MCF 10A (cell line): ENCODE measurements at regions not wholly inside any gene's neighbourhood (a gene's known extent, or its start where the extent isn't known, plus 50 kb on each side); places are given as distances from the start of the nearest gene placed in this dataset.

Source experiments
- BruUV-seq: library from RNA; stranded (reverse); fragments of 400-500 nt; replicated peaks from 2 replicates; lab custom pipeline; 2021; lab: Mats Ljungman, UMichigan
- CTCF ChIA-PET: fragments of 300-600 bp; sonication (Branson Sonifier 250); formaldehyde crosslinking; extraction: SDS; loops from one replicate; lab custom pipeline; 2021; ENCODE audit warnings: antibody characterized with exemption, inconsistent platforms; lab: Yijun Ruan, JAX
- POLR2A ChIA-PET: fragments of 300-600, 350-650 bp; sonication (Branson Sonifier 250); formaldehyde crosslinking; extraction: SDS; loops from one replicate; lab custom pipeline; 2020; ENCODE audit warnings: antibody characterized with exemption, inconsistent platforms; lab: Yijun Ruan, JAX
- DNase-seq: peaks from one replicate; pipeline ENCODE4 v3.0.0-alpha.2; 2018; ENCODE audit not compliant: unreplicated experiment
- H3K27ac Mint-ChIP-seq: one replicate; pipeline ENCODE4 v1.8.0; 2022; ENCODE audit warnings: mild to moderate bottlenecking, low read depth, mixed read lengths; ENCODE audit not compliant: unreplicated experiment
- H3K27me3 Mint-ChIP-seq: one replicate; pipeline ENCODE4 v1.8.0; 2022; ENCODE audit warnings: mixed read lengths; ENCODE audit not compliant: insufficient read depth, unreplicated experiment
- H3K36me3 Mint-ChIP-seq: one replicate; pipeline ENCODE4 v1.8.0; 2022; ENCODE audit warnings: mild to moderate bottlenecking, moderate library complexity, mixed read lengths; ENCODE audit not compliant: insufficient read depth, unreplicated experiment
- H3K4me1 Mint-ChIP-seq: one replicate; pipeline ENCODE4 v1.8.0; 2022; ENCODE audit warnings: mixed read lengths; ENCODE audit not compliant: insufficient read depth, unreplicated experiment
- H3K4me3 Mint-ChIP-seq: one replicate; pipeline ENCODE4 v1.8.0; 2022; ENCODE audit warnings: mild to moderate bottlenecking, moderate library complexity, mixed read lengths; ENCODE audit not compliant: unreplicated experiment
- H3K9me3 Mint-ChIP-seq: one replicate; pipeline ENCODE4 v1.8.0; 2022; ENCODE audit warnings: mixed read lengths; ENCODE audit not compliant: unreplicated experiment
- intact Hi-C: fragments of 100-400 bp; cut with micrococcal nuclease; formaldehyde crosslinking; loops from 2 replicates; pipeline ENCODE4 v1.14.1; 2022
- TF ChIP-seq, protein P1 (sequence below): fragments of 200-600 bp; IDR thresholded peaks from one replicate; pipeline ENCODE4 v1.8.0; 2022; ENCODE audit warnings: antibody characterized with exemption, mild to moderate bottlenecking; ENCODE audit not compliant: unreplicated experiment

DNA sequence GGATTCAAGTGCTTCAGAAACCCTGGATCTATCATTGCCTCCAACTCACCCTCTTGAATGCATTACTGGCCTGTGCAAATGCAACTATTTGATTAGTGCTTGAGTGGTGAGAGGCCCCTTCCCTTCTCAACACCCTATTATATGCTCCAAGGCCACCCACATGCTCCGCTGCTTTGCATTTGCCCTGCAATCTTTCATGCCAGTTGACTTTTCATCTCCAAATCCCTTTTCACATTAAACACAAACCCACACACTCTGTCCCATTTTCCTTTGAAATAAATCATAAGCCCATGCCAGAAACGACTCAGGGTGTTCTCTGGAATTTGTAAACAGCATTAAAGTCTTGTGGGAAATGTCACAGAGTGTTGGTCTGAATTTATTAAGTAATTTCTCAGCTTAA, 78.9 kb upstream of the CTTNBP2NL start:
- H3K9me3 Mint-ChIP-seq, result no peaks in the 10 kb centered on the region
- ChIA-PET CTCF (interaction anchor here (1.7 to 2.0 kb wide), 2 partner anchors 19 to 53 kb away, joined by 7 read pairs; no protein-coding TSS in a partner anchor), POLR2A (no interaction called here)
- H3K27me3 Mint-ChIP-seq, result no peaks in the 10 kb centered on the region
- intact Hi-C loops, result loop anchor here (5.0 kb wide), 1 partner anchor 300 kb away; the partner anchor contains the start of genes CAPZA1 and ST7L
- BruUV-seq, result no TSS peak
- peaks cover 23% of the 10 kb centered on the region for H3K4me1 Mint-ChIP-seq
- no peak overlapping the region for H3K27ac Mint-ChIP-seq
- TF ChIP-seq, protein P1, sequence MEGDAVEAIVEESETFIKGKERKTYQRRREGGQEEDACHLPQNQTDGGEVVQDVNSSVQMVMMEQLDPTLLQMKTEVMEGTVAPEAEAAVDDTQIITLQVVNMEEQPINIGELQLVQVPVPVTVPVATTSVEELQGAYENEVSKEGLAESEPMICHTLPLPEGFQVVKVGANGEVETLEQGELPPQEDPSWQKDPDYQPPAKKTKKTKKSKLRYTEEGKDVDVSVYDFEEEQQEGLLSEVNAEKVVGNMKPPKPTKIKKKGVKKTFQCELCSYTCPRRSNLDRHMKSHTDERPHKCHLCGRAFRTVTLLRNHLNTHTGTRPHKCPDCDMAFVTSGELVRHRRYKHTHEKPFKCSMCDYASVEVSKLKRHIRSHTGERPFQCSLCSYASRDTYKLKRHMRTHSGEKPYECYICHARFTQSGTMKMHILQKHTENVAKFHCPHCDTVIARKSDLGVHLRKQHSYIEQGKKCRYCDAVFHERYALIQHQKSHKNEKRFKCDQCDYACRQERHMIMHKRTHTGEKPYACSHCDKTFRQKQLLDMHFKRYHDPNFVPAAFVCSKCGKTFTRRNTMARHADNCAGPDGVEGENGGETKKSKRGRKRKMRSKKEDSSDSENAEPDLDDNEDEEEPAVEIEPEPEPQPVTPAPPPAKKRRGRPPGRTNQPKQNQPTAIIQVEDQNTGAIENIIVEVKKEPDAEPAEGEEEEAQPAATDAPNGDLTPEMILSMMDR, result no peak
- no peaks in the 10 kb centered on the region for H3K36me3 Mint-ChIP-seq
- no peak for DNase-seq
- no peak overlapping the region for H3K4me3 Mint-ChIP-seq

GRCh38 chr1:112317611-112318062, 78.4 kb upstream of the CTTNBP2NL start:
- ChIA-PET CTCF (interaction anchor here (0.6 to 2.0 kb wide), 7 partner anchors 10 to 1094 kb away, joined by 3 to 9 read pairs (median 6); no protein-coding TSS in a partner anchor), POLR2A (no interaction called here)
- TF ChIP-seq, protein P1, result no peak
- DNase-seq, result no peak
- H3K36me3 Mint-ChIP-seq, result no peaks in the 10 kb centered on the region
- no peak overlapping the region for H3K4me3 Mint-ChIP-seq
- no peaks in the 10 kb centered on the region for H3K27me3 Mint-ChIP-seq
- BruUV-seq, result no TSS peak
- peak overlapping the region; percentile 37 for H3K27ac Mint-ChIP-seq
- intact Hi-C loops, result loop anchor here (5.0 kb wide), 1 partner anchor 300 kb away; the partner anchor contains the start of genes CAPZA1 and ST7L
- peaks cover 23% of the 10 kb centered on the region for H3K4me1 Mint-ChIP-seq
- no peaks in the 10 kb centered on the region for H3K9me3 Mint-ChIP-seq

DNA sequence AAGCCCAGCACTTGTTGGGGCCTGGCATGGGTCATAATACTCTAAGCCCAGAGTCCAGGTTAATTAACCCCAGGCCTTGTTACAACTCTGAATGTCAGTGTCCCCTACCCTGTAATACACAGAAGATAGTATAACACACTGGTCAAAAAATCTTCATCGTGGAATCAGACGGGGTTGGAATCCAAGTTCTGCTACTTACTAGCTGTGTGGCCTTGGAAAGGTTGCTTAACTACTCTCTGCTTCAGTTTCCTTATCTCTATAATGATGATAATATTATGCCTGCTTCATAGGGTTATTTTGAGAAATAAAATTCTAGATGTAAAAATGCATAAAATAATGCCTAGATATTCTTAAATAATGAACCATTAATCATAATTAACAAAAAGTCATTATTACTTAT, 77.8 kb upstream of the CTTNBP2NL start:
- no peak overlapping the region for H3K4me3 Mint-ChIP-seq
- H3K27ac Mint-ChIP-seq, result peak overlapping the region; percentile 97
- no peaks in the 10 kb centered on the region for H3K27me3 Mint-ChIP-seq
- intact Hi-C loops, result loop anchor here (5.0 kb wide), 1 partner anchor 299 kb away; the partner anchor contains the start of genes CAPZA1 and ST7L
- TF ChIP-seq, protein P1, result no peak
- H3K4me1 Mint-ChIP-seq, result peaks cover 23% of the 10 kb centered on the region
- no peak for DNase-seq
- no peaks in the 10 kb centered on the region for H3K9me3 Mint-ChIP-seq
- POLR2A ChIA-PET, result interaction anchor here (1.1 kb wide), 1 partner anchor 18 kb away, joined by 4 read pairs; no protein-coding TSS in a partner anchor
- no peaks in the 10 kb centered on the region for H3K36me3 Mint-ChIP-seq
- CTCF ChIA-PET, result interaction anchor here (0.5 to 2.0 kb wide), 8 partner anchors 11 to 397 kb away, joined by 3 to 9 read pairs (median 5); partner anchors contain the start of gene PPM1J
- BruUV-seq, result no TSS peak

GRCh38 chr1:112318698-112319370, 77.2 kb upstream of the CTTNBP2NL start:
- BruUV-seq, result TSS peak; percentile 98
- intact Hi-C loops, result loop anchor here (5.0 kb wide), 1 partner anchor 298 kb away; the partner anchor contains the start of genes CAPZA1 and ST7L
- Mint-ChIP-seq H3K27me3 (no peaks in the 10 kb centered on the region), H3K4me1 (peaks cover 23% of the 10 kb centered on the region), H3K27ac (peak overlapping the region; percentile 97), H3K4me3 (peak overlapping the region; percentile 67), H3K36me3 (no peaks in the 10 kb centered on the region), H3K9me3 (no peaks in the 10 kb centered on the region)
- TF ChIP-seq, protein P1, result no peak
- no peak for DNase-seq
- POLR2A ChIA-PET, result interaction anchor here (0.6 to 1.1 kb wide), 2 partner anchors 17 to 48 kb away, joined by 3 to 4 read pairs; no protein-coding TSS in a partner anchor
- CTCF ChIA-PET, result interaction anchor here (0.5 to 2.0 kb wide), 8 partner anchors 11 to 396 kb away, joined by 3 to 9 read pairs (median 5); partner anchors contain the start of gene PPM1J
